H54 (cell line): ENCODE measurements at regions not wholly inside any gene's neighbourhood (a gene's known extent, or its start where the extent isn't known, plus 50 kb on each side); places are given as distances from the start of the nearest gene placed in this dataset.
"Not testable (repeated sequence)": the region's sequence is repeated elsewhere in the genome, so short reads cannot be mapped to it uniquely, and the experiment has no call there.

Experiments
- DNase-seq: peaks from one replicate; pipeline ENCODE4 v3.0.0; 2011; ENCODE audit warnings: low spot score, mixed read lengths; ENCODE audit not compliant: insufficient read length
- FAIRE-seq: peaks from 3 replicates; lab custom pipeline; 2011; peaks lifted over from hg19 to GRCh38; lab: Jason Lieb, UNC
- POLR2A ChIP-seq: IDR thresholded peaks from 2 replicates; pipeline ENCODE4 v1.6.1; 2011; ENCODE audit warnings: low read depth, mild to moderate bottlenecking, low read length

- DNase-seq (no peak), FAIRE-seq (no peak)
- TF ChIP-seq POLR2A, result no peak
Measured at GRCh38 chr1:178572604-178573003, 59.7 kb downstream of the TEX35 start.

GRCh38 chr1:178573330-178573729 is 60.4 kb downstream of the TEX35 start:
- DNase-seq (no peak), FAIRE-seq (no peak)
- no peak for TF ChIP-seq POLR2A

- DNase-seq (no peak), FAIRE-seq (no peak)
- TF ChIP-seq POLR2A, result no peak
Measured at GRCh38 chr1:178574345-178574744, 61.4 kb downstream of the TEX35 start.

GRCh38 chr1:178575611-178576361 is 62.9 kb downstream of the TEX35 start:
- no peak for DNase-seq
- no peak for TF ChIP-seq POLR2A
- no peak for FAIRE-seq

- FAIRE-seq, result no peak
- no peak for TF ChIP-seq POLR2A
- no peak for DNase-seq
Measured at GRCh38 chr1:178576841-178577240, 63.9 kb downstream of the TEX35 start.

GRCh38 chr1:178577882-178578281 is 65.0 kb downstream of the TEX35 start:
- DNase-seq (no peak), FAIRE-seq (no peak)
- no peak for TF ChIP-seq POLR2A

GRCh38 chr1:178578541-178578940 is 65.6 kb downstream of the TEX35 start:
- no peak for TF ChIP-seq POLR2A
- no peak for DNase-seq
- FAIRE-seq, result no peak

GRCh38 chr1:178579095-178579494 is 66.2 kb downstream of the TEX35 start:
- no peak for TF ChIP-seq POLR2A
- FAIRE-seq (no peak), DNase-seq (no peak)

- no peak for TF ChIP-seq POLR2A
- DNase-seq (no peak), FAIRE-seq (no peak)
Measured at GRCh38 chr1:178579562-178579961, 66.7 kb downstream of the TEX35 start.

- FAIRE-seq, result no peak
- TF ChIP-seq POLR2A, result no peak
Measured at GRCh38 chr1:178580096-178580495, 67.2 kb downstream of the TEX35 start.

GRCh38 chr1:178580876-178581275 is 68.0 kb downstream of the TEX35 start:
- no peak for TF ChIP-seq POLR2A
- DNase-seq (no peak), FAIRE-seq (no peak)

More at GRCh38 chr1:178580096-178580495, 67.2 kb downstream of the TEX35 start:
- no peak for DNase-seq

- no peak for DNase-seq
Measured at GRCh38 chr1:178581351-178582303, 68.7 kb downstream of the TEX35 start.

GRCh38 chr1:178587096-178587495 is 74.2 kb downstream of the TEX35 start:
- DNase-seq (no peak), FAIRE-seq (no peak)
- no peak for TF ChIP-seq POLR2A

More at GRCh38 chr1:178581351-178582303, 68.7 kb downstream of the TEX35 start:
- FAIRE-seq, result no peak
- TF ChIP-seq POLR2A, result no peak

GRCh38 chr1:178587975-178588374 is 75.1 kb downstream of the TEX35 start:
- DNase-seq, result no peak
- FAIRE-seq, result no peak
- TF ChIP-seq POLR2A, result no peak

- not testable (repeated sequence) for DNase-seq, FAIRE-seq
Measured at GRCh38 chr1:178589042-178589441, 76.1 kb downstream of the TEX35 start.

- DNase-seq, FAIRE-seq: not testable (repeated sequence)
Measured at GRCh38 chr1:178591811-178592210, 78.9 kb downstream of the TEX35 start.
